Hypothalamus (tissue), 51 donors: ENCODE measurements at regions not wholly inside any gene's neighbourhood (a gene's known extent, or its start where the extent isn't known, plus 50 kb on each side); places are given as distances from the start of the nearest gene placed in this dataset.
A peak's percentile ranks its signal among the peaks of the same experiment; 100 is the strongest.

Experiments
- DNase-seq, 51 donors: peaks; one replicate each; lab custom pipeline; 2025; lab: John Stamatoyannopoulos, UW

DNA sequence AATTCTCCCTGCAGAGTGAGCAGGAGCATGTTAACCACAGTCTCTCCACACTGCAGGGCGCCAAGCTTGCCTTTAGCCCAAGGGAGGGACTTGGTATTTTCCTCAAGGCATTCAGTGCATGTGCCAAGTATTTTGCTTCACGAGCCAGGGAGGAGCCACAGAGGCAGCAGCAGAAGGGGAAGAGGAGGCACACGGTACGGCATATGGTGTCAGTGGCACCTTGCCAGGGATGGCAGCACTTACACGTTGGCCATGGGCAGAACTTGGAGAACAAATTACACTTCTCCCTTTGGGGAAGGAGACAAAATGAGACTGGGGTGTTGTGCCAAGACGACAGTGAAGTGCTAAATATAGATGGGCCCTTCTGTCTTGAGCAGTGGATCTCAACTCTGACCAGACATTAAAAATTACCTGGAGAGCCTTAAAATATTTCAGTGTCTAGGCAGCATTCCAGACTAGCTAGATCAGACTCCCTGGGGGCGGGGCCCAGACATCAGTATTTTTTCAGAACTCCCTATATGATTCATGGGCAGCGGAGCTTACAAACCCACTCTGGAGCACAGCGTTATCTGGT lies 155.8 kb downstream of the DRD1 start:
- DNase-seq, result peak in 2 of 51 donors; percentile 16 to 46

GRCh38 chr5:175286981-175287380 lies 157.0 kb downstream of the DRD1 start:
- no peak for DNase-seq

GRCh38 chr5:175285261-175285660 lies 158.7 kb downstream of the DRD1 start:
- no peak for DNase-seq

GRCh38 chr5:175284806-175285205 lies 159.2 kb downstream of the DRD1 start:
- DNase-seq, result no peak

DNA sequence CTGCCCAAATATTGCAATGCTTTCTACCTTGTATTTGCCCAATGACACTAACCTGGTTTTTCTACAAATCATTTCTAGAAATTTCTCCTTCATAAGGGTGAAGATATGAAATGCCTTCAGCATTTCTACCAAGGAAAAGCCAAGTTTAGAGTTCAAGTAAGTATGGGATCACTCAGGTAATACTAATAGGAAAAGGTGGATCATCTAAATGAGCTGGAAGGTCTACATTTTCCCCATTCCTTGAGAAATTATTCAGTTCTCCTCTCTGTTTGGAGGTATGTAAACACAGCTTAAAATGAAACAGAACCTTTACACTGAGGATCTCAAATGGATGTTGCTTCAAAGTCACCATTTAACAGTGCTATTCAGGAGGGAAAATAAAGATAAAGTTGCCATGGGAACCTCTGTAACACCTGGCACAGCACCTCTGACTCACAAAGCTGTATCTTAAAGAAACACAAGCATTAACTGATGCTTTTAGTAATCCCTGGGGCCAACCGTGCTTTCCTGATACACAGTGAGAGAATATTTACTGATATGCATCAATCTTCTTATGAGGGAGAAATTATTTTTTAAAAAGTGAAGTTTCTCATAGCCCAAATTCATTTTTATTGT lies 161.3 kb downstream of the DRD1 start:
- DNase-seq, result peak in 1 of 51 donors; percentile 39

GRCh38 chr5:175281714-175282113 lies 162.3 kb downstream of the DRD1 start:
- DNase-seq, result no peak

DNA sequence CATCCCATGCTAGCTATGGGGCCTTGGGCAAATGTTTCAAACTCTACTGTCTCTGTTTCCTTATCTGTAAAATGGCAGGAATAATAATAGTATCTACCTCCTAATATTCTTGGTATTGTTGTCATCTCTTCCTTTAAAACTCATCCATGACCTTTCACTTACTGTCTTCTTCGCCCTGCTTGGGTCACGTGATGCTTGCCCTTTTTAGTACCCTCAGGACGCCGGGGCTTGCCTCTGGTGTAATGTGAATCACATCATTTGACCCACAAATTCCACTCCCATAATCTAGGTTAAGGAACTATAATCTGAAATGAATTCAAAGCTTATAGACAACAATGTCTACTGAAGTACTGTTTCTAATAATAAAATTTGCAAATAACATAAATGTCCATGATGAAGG lies 162.7 kb downstream of the DRD1 start:
- no peak for DNase-seq

DNA sequence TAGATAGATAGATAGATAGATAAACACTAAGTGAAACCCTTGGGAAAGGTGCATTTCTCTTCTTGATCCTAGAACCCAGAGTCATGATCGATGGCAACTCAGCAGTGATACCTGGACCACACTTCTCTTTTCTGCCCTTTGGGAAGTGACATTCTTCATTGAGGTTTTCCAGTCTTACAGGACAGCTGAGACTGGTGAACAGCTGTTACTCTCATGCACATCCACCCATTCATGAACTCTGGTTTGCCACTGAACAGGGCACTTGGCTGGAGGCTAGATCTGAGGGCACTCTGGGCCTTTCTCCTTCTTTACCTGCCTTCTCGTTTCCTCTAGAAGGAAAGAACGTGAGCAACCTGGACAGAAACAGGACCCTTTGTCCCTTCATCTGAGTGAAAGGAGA lies 164.5 kb downstream of the DRD1 start:
- DNase-seq, result no peak

DNA sequence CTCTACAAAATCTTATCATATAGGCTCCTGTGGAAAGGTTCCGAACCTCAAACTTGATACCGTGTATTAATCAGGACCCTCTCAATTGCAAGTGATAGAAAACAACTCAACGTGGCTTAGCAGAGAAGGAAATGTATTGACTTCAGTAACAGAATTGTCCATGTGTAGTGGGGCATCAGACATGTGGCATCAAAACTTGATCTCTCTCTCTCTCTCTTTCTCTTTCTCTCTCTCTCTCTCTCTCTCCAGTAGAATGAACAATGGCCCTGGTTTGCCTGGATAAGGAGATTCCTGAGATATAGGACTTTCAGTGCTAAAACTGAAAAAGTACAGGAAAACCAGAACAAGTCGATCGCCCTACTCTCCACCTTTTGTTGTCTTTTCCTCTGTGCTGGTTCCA lies 168.2 kb downstream of the DRD1 start:
- DNase-seq, result no peak

GRCh38 chr5:175275097-175275496 lies 168.9 kb downstream of the DRD1 start:
- no peak for DNase-seq

DNA sequence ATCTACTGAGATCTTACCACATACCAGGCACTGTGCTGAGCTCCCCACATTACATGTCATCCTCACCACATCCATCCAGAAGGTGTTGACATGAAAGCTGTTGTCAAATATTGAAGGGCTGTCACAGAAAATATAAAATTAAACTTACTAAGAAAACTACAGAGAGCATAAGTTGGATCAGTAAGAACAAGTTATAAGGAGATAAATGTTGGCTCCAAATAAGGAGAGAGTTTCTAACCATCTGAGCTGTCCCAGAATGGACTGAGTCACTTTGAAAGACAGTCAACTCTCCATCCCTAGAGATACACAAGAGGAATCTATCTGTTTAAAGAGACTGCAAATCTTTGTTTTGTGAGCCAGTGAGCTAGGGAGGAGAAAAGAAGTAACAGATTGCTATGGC lies 169.8 kb downstream of the DRD1 start:
- no peak for DNase-seq

GRCh38 chr5:175264406-175264805 lies 179.6 kb downstream of the DRD1 start:
- DNase-seq, result no peak

GRCh38 chr5:175263776-175264175 lies 180.2 kb downstream of the DRD1 start:
- DNase-seq, result no peak

DNA sequence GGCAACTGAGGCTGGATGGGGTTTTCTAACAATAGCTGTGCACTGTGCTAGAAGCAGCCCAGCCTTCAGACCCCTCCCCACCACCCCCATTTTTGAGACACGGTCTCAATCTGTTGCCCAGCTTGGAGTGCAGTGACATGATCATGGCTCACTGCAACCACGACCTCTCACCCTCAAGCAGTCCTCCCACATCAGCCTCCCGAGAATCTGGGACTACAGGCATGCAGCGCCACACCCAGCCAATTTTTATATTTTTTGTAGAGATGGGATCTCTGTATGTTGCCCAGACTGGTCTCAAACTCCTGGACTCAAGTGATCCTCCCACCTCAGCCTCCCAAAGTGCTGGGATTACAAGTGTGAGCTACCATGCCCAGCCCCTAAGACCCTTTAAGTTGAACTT lies 182.5 kb downstream of the DRD1 start:
- no peak for DNase-seq

DNA sequence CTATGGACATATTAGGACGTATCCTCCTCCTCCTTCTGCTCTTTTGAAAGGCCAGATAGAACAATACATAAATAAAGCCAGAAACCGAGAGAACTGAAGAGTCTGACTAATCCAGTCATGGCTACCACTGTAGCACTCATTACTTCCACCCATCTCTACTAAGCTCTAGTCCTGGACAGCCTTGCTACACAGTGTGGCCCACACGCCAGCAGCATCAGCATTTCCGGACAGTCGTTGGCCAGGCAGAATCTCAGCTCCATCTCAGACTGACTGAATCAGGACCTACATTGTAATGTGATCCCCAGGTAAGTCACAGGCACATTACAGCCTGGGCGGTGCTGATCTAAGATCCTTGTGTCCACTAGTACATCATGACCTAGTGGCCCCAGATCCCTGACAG lies 182.9 kb downstream of the DRD1 start:
- DNase-seq, result no peak

- no peak for DNase-seq
Measured at GRCh38 chr5:175257847-175258194, 186.2 kb downstream of the DRD1 start.

DNA sequence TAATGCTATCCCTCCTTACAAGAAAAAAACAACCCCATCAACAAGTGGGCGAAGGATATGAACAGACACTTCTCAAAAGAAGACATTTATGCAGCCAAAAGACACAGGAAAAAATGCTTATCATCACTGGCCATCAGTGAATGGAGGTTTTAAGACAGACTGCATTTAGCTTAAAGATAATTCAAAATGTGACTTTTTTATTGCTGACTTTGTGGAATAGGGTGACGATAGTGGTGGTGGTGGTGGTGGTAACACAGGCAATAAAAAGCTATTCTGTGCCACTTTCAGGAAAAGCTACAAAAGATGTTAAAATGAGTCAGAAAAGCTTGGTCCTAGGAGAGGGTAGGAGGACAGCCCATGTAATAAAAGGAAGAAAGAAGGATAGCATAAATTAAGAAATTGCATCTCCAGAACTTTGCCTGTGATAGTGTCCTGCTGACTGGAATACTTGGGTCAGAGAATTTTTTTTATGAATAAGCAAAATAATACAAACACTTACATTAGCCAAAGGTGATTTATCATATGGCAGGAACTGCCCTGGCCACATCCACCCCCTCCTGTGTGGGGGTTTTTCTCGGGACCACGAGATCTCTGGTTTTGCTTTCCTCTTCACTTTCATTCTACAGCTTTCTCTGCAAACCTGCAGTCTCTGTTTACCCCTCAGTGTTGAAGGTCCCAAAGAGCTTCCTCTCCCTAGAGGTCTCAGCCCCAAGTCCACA lies 186.7 kb downstream of the DRD1 start:
- DNase-seq, result no peak

DNA sequence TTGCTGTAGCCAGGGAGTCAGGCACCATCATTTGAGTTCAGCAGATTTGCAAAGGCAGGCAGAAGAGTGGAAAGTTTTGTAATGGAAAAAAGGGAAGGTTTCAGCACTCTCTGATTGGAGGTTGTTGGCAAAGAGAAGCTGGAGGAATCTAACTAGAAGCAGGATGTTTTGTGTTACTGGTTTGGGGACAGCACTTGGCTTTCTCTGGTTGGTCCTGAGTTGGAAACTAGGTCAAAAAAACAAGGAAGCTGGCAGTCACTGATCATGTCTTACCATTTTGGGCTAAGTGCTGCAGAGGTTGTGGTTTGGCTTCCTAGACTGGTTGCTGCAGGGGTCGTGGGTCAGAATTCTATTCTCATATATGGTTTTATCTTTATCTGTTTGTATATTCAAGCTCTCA lies 189.8 kb downstream of the DRD1 start:
- peak in 2 of 51 donors; percentile 2 to 35 for DNase-seq

DNA sequence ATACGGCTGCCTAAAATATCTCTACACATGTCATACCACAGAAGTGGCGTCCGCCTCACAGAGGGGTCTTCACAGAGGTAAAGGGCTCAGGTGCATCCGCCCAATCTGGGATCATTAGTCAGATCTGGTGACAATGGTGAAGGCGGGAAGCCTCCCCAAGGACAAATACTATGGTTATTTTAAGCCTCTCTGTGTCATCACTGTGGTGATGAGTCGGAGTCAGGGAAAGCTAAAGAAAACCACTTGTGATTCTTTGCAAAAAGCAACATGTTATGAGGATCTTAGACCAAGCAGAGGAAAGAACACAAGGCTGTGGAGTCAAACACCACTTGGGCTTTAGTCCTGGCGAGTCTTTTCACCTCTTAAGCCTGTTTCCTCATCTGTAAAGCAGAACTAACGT lies 190.4 kb downstream of the DRD1 start:
- peak in 3 of 51 donors; percentile 5 to 48 (median 42) for DNase-seq

DNA sequence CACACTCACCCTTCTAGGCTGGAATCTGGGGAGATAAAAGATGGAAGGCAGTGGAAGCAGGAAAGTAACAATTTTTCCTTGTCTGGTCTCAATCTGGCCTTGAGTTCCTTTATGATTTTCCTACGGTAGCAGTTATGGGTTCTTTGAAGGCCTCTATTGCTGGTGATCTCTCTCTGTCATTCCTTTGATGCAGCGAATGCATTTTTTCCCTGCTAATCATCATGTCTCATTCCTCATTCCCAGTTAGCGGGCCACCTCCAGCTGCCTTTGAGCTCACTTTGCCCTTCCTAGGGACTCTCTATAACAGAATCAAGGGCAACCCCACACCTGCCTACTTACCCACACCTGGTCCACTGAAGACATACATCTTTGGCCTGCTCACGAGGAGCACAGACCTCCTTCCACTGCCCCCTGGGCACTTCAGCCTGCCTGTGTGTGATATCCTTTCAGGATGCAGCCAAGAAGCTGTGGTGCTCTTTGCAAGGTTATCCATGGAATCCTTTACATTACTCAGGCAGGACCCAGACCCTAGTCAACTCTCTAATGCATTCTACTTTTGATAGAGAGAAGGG lies 191.7 kb downstream of the DRD1 start:
- no peak for DNase-seq

GRCh38 chr5:175250426-175250825 lies 193.6 kb downstream of the DRD1 start:
- no peak for DNase-seq

GRCh38 chr5:175248416-175248905 lies 195.5 kb downstream of the DRD1 start:
- no peak for DNase-seq
